ENCODE measurements at regions not wholly inside any gene's neighbourhood (a gene's known extent, or its start where the extent isn't known, plus 50 kb on each side); places are given as distances from the start of the nearest gene placed in this dataset.

DNA sequence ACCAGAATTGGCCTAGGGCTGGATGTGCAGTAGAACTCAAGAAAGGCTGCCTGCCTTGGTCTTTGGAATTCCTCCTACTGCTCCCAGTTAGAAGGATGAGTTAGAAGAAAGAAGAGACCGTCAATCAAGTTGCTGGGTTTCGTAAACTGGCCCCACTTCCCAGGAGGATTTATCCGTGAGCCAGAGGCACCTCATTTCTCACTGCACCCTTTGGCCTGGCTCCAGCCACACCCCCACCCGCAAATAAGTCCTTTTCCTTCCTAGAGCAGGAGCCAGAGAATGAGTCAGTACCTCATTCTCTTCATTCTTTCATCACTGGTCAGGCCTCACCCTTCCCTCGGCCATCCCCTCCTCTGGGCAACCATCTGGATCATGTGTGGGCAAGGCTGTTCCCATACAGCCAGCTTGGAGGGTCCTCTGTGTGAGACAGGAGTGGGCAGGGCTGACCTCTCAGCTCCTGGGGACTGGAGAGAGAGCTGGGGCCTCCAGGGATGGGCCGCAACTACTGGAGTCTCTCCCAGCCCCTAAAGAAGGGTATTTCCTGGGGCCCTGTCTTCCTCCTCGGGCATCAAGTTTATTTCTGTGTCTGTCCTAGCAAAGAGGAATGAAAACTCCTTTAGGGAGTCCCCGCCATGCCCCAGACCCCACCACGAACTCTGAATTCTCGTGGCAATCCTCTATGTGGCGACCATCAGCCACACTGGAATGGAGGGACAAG, 87.2 kb upstream of the DUSP5 start:
- Mint-ChIP-seq H3K4me3 (no peak overlapping the region), H3K36me3 (ENCODE audit: insufficient read depth) (no peaks in the 10 kb centered on the region), H3K4me1 (ENCODE audit: low read depth) (peaks cover 47% of the 10 kb centered on the region), H3K9me3 (no peaks in the 10 kb centered on the region), H3K27me3 (ENCODE audit: low read depth) (no peaks in the 10 kb centered on the region)
- DNase-seq (no peak), ATAC-seq (no peak)

DNA sequence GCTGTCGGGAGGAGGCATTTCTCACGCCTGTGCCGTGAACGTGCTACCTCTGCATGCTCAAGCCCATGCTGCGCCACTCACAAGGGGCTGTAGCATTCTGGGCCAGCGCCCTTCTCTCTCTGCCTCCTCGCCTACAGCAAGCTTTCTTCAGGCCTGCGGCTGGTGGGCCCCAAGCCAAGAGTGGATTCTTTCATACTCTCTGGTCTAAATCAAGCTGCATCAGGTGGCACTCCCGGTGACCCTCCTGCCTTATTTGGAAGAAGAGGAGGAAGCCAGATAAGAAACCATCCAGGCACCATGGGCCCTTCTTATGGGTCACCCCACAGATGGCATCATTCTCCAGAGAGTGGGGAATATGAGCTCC, 86.7 kb upstream of the DUSP5 start:
- Mint-ChIP-seq H3K36me3 (ENCODE audit: insufficient read depth) (no peaks in the 10 kb centered on the region), H3K9me3 (no peaks in the 10 kb centered on the region), H3K4me3 (no peak overlapping the region), H3K4me1 (ENCODE audit: low read depth) (peaks cover 52% of the 10 kb centered on the region), H3K27me3 (ENCODE audit: low read depth) (no peaks in the 10 kb centered on the region)
- DNase-seq (no peak), ATAC-seq (no peak)

DNA sequence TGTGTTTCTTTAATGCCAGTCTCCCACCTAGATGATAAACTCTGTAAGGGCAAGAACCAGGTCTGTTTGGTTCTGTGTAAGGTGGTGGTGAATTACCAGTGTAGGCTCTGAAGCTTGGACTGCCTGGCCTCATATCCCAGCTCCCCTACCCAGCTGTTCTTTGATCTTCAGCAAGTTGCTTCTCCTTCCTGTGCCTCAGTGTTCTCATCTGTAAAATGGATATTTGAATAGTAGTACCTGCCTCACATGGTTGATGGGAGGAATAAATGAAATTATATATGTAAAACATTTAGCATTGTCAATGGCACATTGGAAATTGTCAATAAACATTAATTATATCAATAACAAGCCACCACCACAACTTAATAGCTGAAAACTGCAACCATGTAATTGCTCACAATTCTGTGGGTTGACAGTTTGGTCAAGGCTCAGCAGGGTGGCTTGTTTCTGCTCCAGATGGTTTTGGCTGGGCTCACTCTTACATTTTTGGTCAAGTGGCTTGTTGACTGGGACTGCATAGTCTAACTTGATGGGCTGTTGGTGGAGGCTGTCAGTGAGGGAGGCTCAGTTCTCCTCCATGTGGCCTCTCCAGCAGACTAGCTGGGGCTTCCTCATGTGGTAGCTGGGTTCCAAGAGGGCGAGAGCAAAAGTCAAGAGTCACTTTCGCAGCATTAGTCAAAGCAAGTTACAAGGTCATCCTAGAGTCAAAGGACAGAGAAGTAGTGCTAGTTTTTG, 84.5 kb upstream of the DUSP5 start:
- Mint-ChIP-seq H3K36me3 (ENCODE audit: insufficient read depth) (no peaks in the 10 kb centered on the region), H3K4me3 (no peak overlapping the region), H3K27me3 (ENCODE audit: low read depth) (no peaks in the 10 kb centered on the region), H3K9me3 (no peaks in the 10 kb centered on the region), H3K4me1 (ENCODE audit: low read depth) (peaks cover 62% of the 10 kb centered on the region)
- DNase-seq (no peak), ATAC-seq (no peak)

DNA sequence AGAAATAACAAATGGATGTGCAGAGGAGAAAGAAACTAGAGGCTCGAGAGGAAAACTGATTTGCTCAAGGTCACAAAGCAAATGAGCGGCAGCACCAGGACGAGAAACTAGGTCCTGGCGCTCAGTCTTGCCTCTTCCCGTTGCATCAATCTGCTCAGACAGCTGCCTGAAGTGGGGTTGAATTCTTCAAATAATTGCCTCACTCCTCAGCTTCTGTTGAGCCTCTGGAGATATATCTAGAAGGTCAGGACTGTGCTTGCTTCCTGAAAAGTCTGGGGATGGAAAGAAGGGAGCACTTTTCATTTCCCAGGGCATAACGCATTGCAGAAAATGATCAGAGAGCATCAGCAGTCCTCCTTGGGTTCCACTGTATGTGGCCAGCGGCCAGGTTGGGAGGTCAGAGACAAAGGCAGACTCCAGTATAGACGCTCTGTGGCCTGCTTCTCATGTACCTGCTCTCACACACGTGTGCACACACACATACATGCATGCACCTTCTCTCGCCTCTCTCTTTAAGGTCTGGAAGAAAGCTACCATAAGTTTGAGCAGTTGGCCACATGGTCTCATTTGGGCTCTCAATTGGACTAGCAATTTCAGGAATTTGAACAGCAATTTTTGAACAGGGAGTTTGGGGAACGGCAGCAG, 83.7 kb upstream of the DUSP5 start:
- peaks cover 62% of the 10 kb centered on the region for H3K4me1 Mint-ChIP-seq (ENCODE audit: low read depth)
- H3K27me3 Mint-ChIP-seq (ENCODE audit: low read depth) = no peaks in the 10 kb centered on the region
- H3K9me3 Mint-ChIP-seq = no peaks in the 10 kb centered on the region
- ATAC-seq (peak; percentile 19), DNase-seq (peak; percentile 8)
- peak overlapping the region; percentile 8 for H3K4me3 Mint-ChIP-seq
- H3K36me3 Mint-ChIP-seq (ENCODE audit: insufficient read depth) = no peaks in the 10 kb centered on the region

DNA sequence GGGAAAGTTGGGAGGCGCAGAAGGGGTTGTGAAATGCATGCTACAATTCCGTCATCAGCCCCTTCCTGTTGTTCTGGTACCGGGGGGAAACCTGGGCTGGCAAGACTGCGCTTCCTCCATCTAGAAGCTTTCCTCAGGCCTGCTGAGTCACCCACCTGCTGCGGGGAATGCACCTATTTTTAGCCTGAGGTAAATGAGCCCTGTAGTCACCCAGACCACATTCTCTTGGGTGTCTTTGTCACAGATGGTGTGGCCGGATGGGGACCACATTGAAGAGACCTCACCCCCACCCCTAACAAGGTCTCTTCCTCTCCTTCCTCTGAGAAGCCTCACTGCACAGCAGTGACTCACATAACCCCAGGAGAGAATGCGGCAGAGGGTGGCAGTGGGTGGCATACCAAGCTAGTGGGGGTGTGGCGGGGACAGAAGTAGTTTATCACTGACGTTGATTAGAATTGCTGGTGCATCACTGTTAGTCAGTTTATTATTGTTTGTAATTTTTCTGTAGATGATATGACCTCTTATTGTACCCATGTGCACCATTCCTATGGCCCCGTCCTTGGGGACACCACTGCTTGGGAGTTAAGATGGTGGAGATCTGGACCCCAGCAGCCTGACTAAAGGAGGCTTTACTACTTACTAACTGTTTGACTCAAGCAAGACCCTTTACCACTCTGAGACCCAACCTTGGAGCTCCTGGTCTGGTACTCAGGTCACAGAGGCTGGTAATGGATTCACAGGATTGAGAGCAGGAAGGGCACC, 83.0 kb upstream of the DUSP5 start:
- DNase-seq (peak; percentile 86), ATAC-seq (peak; percentile 98)
- Mint-ChIP-seq H3K9me3 (no peaks in the 10 kb centered on the region), H3K4me1 (ENCODE audit: low read depth) (peaks cover 67% of the 10 kb centered on the region), H3K4me3 (peak overlapping the region; percentile 57), H3K27me3 (ENCODE audit: low read depth) (no peaks in the 10 kb centered on the region), H3K36me3 (ENCODE audit: insufficient read depth) (no peaks in the 10 kb centered on the region)

DNA sequence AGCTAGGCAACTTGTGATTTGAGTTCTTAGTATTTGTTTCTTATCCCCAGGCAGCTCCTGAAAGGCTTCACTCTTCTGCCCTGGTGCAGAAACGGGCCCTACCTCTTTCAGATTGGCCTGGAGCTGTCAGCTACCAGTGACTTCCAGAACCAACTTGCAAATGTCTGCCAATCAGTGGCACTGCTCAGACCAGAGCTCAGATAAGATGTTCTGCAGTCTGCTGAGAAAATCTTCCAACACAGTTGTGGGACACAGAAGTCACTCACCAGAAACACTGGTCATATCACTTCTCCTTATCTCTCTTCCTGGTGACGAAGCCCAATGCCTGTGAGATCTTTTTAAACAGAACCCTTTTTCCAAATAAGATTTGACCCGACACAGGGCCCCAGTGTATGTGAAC, 81.9 kb upstream of the DUSP5 start:
- Mint-ChIP-seq H3K9me3 (no peaks in the 10 kb centered on the region), H3K4me3 (no peak overlapping the region), H3K4me1 (ENCODE audit: low read depth) (peaks cover 74% of the 10 kb centered on the region), H3K36me3 (ENCODE audit: insufficient read depth) (no peaks in the 10 kb centered on the region), H3K27me3 (ENCODE audit: low read depth) (no peaks in the 10 kb centered on the region)
- DNase-seq (no peak), ATAC-seq (no peak)

DNA sequence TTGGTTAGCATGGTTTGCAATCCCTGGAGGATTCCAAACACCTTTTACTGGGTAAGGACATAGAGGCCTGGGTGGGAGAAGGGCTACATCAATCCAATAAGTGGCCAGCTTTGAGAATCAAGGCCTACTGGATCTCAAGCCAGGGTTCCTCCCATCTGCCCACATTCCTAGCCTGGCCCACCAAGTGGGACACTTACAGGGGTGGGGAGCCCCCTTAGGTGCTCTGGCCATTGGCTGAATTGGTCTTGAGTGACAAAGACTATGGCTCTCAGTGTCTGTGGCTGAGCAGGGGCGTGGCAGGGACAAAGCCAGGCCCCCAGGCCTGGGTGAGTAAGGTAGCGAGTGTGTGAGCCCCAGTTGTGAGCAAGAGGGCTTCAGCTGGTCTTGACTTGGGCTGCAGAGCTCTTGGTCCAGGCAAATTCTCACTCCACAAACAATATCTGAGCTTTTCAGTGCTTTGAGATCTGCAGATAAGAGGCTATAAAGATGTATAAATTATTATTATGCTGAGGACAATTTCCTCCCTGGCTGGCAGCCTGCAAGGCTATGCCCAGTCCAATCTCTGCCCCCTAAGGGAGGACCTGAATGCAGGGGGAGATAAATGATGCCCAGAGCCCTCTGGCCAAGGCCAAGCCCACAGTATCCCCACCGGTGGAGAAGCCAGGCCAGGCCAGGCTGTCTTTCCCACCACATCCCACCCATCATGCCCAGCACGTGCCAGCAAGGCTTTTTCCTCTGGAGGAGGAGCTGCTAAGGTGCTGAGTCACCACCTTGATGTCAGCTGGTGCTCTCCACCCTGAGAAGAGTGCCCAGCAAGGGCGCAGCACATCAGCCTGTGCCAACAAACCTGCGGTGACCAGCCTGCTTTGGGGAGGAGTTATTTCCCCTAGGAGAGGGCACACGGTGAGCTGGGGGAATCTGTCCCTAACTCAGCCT, 80.7 kb upstream of the DUSP5 start:
- Mint-ChIP-seq H3K36me3 (ENCODE audit: insufficient read depth) (no peaks in the 10 kb centered on the region), H3K4me3 (no peak overlapping the region), H3K9me3 (no peaks in the 10 kb centered on the region), H3K27me3 (ENCODE audit: low read depth) (no peaks in the 10 kb centered on the region), H3K4me1 (ENCODE audit: low read depth) (peaks cover 81% of the 10 kb centered on the region)
- ATAC-seq (no peak), DNase-seq (no peak)

DNA sequence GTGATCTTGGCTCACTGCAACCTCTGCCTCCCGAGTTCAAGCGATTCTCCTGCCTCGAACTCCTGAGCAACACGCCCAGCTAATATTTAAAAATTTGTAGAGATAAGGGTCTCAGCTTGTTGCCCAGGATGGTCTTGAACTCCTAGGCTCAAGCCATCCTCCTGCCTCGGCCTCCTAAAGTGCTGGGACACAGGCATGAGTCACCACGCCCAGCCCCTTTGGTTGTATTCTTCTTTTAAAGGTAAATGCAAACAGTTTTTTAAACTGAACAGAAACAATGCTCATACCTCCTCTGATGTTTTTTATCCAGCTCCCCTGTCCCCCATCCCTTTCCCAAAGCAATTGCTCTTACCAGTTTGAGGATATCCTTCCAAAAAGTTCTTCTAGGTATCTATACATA, 79.5 kb upstream of the DUSP5 start:
- ATAC-seq = no peak
- H3K9me3 Mint-ChIP-seq = no peaks in the 10 kb centered on the region
- H3K36me3 Mint-ChIP-seq (ENCODE audit: insufficient read depth) = no peaks in the 10 kb centered on the region

DNA sequence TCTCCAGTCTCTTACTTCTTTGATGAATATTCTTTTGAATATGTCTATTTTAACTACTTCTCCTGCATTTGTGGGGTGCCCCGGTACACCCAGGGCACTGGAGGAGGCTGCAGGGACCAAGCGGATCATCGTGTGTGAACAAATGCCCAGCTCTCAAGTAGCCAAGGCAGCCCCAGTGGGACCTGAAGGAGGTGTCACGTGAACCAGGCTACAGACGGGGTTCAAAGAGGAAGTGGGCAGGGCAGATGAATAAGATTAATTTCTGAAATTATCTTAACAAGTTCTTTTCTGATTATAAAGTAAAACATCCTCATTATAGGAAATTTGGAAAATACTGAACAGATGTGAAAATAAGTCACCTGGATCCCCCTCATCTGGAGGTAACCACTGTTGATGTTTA, 78.4 kb upstream of the DUSP5 start:
- Mint-ChIP-seq H3K4me3 (no peak overlapping the region), H3K36me3 (ENCODE audit: insufficient read depth) (no peaks in the 10 kb centered on the region), H3K27me3 (ENCODE audit: low read depth) (no peaks in the 10 kb centered on the region), H3K9me3 (no peaks in the 10 kb centered on the region), H3K4me1 (ENCODE audit: low read depth) (peaks cover 59% of the 10 kb centered on the region)
- DNase-seq (no peak), ATAC-seq (no peak)

More for the DNA sequence above, 79.5 kb upstream of the DUSP5 start:
- H3K27me3 Mint-ChIP-seq (ENCODE audit: low read depth) = no peaks in the 10 kb centered on the region
- DNase-seq = no peak
- peaks cover 70% of the 10 kb centered on the region for H3K4me1 Mint-ChIP-seq (ENCODE audit: low read depth)
- H3K4me3 Mint-ChIP-seq = no peak overlapping the region

DNA sequence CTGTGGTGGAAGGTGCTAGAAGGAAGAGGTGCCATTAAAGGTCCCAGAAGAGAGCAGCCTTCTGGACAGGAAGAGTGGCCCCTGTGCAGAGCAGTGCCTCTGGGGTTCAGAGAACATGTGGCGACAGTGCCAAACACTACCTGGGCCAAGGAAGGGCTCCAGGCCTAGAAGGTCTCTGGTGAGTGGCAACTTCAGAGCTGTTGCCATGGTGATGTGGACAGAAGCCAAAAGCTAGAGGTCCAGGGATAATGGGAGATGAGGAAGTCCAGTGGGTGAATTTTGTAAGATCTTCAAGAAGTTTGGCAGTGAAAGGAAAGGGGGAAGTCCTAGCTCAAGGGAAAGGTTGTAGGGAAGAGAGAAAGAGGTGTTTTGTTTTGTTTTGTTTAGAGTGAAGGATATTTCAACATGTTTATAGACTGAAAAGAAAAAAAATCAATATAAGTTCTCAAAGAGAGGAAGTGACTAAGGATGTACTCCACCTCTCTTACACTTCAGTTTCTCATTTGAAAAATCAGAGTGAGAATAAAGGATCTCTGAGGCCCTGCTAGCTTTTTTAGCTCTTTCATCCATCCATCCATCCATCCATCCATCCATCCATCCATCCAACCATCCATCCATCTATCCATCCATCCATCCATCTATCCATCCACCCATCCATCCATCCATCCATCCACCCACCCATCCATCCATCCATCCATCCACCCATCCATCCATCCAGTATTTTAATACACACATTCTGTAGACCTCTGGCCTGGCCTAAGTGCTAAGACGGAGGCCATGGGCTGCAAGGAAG, 77.1 kb upstream of the DUSP5 start:
- Mint-ChIP-seq H3K9me3 (no peaks in the 10 kb centered on the region), H3K27me3 (ENCODE audit: low read depth) (no peaks in the 10 kb centered on the region), H3K36me3 (ENCODE audit: insufficient read depth) (no peaks in the 10 kb centered on the region), H3K4me1 (ENCODE audit: low read depth) (peaks cover 50% of the 10 kb centered on the region), H3K4me3 (peak overlapping the region; percentile 29)
- ATAC-seq = peak; percentile 46 to 55
- no peak for DNase-seq

DNA sequence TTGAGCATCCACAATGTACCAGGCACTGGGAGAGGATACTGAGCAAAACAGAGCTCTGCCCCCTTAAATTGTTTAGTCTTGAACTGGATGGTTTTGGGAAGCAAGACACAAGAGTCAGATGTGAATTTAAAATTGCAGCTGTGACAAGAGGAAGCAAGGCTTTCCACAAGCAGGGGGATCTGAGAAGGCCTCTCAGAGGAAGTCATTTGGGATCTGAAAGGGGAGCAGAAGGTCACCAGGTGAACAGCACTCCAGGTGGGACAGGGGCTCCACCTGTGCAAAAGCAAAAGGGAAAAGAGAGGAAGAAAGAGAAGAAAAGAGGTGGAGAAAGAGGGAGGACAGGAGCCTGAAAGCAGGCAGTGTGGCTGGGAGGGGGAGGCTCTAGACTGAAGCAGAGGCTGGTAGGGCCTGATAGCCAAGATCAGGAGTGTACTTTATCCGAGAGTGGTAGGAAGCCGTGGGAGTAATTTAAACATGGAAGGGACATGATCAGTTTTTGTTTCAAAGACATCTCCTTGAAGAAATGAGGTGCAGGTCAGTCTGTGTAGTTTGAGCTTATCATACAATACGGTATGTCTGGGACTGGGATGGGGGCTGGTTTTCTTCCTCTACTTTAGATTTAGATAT, 76.1 kb upstream of the DUSP5 start:
- ATAC-seq (no peak), DNase-seq (no peak)
- no peaks in the 10 kb centered on the region for H3K27me3 Mint-ChIP-seq (ENCODE audit: low read depth)

DNA sequence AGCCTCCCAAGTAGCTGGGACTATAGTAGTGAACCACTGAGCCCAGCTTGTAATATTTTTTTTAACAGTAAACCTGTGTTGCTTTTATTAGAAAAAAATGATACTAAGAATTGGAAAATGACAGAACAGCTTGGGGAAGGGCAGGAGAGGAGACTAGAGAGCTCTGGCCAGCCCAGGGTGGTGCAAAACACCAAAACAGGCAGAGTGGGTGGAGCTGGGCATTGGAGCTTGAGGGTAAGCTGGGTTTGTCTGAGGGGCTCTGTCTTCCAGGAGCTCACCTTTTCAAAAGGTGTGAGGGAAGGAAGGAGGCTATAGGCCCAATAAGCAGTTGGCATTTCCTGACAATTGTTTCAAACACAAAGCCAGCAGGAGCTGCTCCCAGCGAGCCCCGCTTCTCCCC, 75.2 kb upstream of the DUSP5 start:
- Mint-ChIP-seq H3K4me1 (ENCODE audit: low read depth) (peaks cover 51% of the 10 kb centered on the region), H3K27me3 (ENCODE audit: low read depth) (no peaks in the 10 kb centered on the region), H3K4me3 (no peak overlapping the region), H3K36me3 (ENCODE audit: insufficient read depth) (no peaks in the 10 kb centered on the region), H3K9me3 (no peaks in the 10 kb centered on the region)
- DNase-seq (no peak), ATAC-seq (no peak)

More for the DNA sequence above, 76.1 kb upstream of the DUSP5 start:
- Mint-ChIP-seq H3K4me1 (ENCODE audit: low read depth) (peaks cover 52% of the 10 kb centered on the region), H3K36me3 (ENCODE audit: insufficient read depth) (no peaks in the 10 kb centered on the region), H3K9me3 (no peaks in the 10 kb centered on the region), H3K4me3 (no peak overlapping the region)

DNA sequence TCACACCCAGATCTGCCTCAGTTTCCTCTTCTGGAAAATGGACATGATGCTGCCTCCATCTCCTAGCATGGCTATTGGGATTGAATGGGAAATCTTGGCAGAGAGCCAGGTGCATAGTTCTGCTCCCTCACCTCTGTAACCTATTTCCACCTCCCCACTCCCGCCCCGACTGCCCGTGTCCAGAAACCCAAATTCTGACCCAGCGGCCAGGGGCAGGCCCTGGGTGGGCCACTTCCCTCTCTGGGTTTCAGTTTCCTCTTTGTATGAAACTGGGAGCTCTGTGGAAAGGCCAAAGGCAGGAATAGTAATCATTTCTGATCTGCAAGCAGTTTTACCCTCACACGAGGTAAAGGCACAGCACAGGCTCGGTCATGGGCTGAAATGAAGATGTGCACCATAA, 74.1 kb upstream of the DUSP5 start:
- no peaks in the 10 kb centered on the region for H3K36me3 Mint-ChIP-seq (ENCODE audit: insufficient read depth)
- H3K4me1 Mint-ChIP-seq (ENCODE audit: low read depth) = peaks cover 52% of the 10 kb centered on the region
- no peak overlapping the region for H3K4me3 Mint-ChIP-seq
- no peak for DNase-seq
- no peaks in the 10 kb centered on the region for H3K27me3 Mint-ChIP-seq (ENCODE audit: low read depth)
- H3K9me3 Mint-ChIP-seq = no peaks in the 10 kb centered on the region
- no peak for ATAC-seq
